ENCODE measurements at regions not wholly inside any gene's neighbourhood (a gene's known extent, or its start where the extent isn't known, plus 50 kb on each side); places are given as distances from the start of the nearest gene placed in this dataset.

DNA sequence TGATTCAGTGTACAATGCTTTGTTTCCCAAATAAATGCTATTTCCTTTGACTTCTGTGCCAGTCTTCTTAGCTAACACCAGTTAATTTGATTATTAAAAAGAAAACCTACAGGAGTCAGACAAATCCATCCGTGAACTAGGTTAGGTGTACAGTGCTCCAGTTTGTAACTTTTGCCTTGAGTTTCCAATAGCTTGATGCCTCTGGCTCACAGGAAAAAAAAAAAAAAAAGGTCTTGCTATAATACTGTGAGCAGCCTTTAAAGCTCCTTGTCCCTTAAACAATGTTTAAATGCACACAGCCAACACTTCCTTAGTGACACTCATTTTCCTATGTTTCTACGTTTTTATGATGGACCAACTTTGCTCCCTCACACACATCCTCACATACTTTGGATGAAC, 71.8 kb upstream of the TMX1 start (continued):
- TF ChIP-seq PHF8 (IDR thresholded peaks at IDR 0.05; ENCODE audit: borderline replicate concordance, low read depth): no peak
- TF ChIP-seq CBX8 (IDR thresholded peaks at IDR 0.05): no peak
- no peak for TF ChIP-seq EHF (CRISPR knock-in tag; IDR thresholded peaks at IDR 0.05)
- no peak for TF ChIP-seq NFE2L2 (conservative IDR thresholded peaks at IDR 0.05; ENCODE audit: low read length)
- TF ChIP-seq ZSCAN20 (CRISPR knock-in tag; IDR thresholded peaks at IDR 0.05): no peak

- Histone ChIP-seq H3K4me3 (no peak overlapping the region), H3K4me1 (no peaks in the 10 kb centered on the region), H3K4me2 (no peak overlapping the region), H3K27ac (no peak overlapping the region), H3K9me3 (no peaks in the 10 kb centered on the region)
- DNase-seq (ENCODE audit: low read depth in 1 of 2, low spot score in 1 of 2) (no peak), FAIRE-seq (no peak), ATAC-seq (no peak)
- WGBS (ENCODE audit: missing lambda C conversion rate): 0% methylated on average over 1 of the region's 1 CpG
- TF ChIP-seq ATOH8 (CRISPR knock-in tag; IDR thresholded peaks at IDR 0.05; ENCODE audit: low read depth) (no peak), HMGXB4 (CRISPR knock-in tag; IDR thresholded peaks at IDR 0.05; ENCODE audit: borderline replicate concordance) (no peak), NR3C1 (IDR thresholded peaks at IDR 0.05) (no peak), HDAC2 (IDR thresholded peaks at IDR 0.05) (no peak), HEYL (CRISPR knock-in tag; IDR thresholded peaks at IDR 0.05) (no peak), BHLHE40 (IDR thresholded peaks at IDR 0.05; ENCODE audit: low read depth, low read length) (no peak), ZFP36 (IDR thresholded peaks at IDR 0.05; ENCODE audit: borderline replicate concordance, partially characterized antibody) (no peak), POLR2A (IDR thresholded peaks at IDR 0.05; ENCODE audit: low read length) (no peak), JUN (IDR thresholded peaks at IDR 0.05) (no peak)
- POLR2A ChIA-PET: no interaction called here
- CTCF ChIA-PET: interaction anchor here (0.9 to 1.0 kb wide), 2 partner anchors 13 to 165 kb away, joined by 3 to 4 read pairs; no protein-coding TSS in a partner anchor
These were observed 66.2 kb upstream of the TMX1 start for GRCh38 chr14:51173863-51174262.

- CTCF ChIA-PET: no interaction called here
- no peak overlapping the region for H3K4me3 ChIP-seq
- ATAC-seq: no peak
- DNase-seq (ENCODE audit: low read depth in 1 of 2, low spot score in 1 of 2): no peak
- TF ChIP-seq RARB (CRISPR knock-in tag; IDR thresholded peaks at IDR 0.05) (no peak), HOXB13 (CRISPR knock-in tag; IDR thresholded peaks at IDR 0.05; ENCODE audit: low read depth) (no peak), KDM1A (IDR thresholded peaks at IDR 0.05; ENCODE audit: low read depth) (no peak), SMC3 (IDR thresholded peaks at IDR 0.05) (no peak), SREBF2 (IDR thresholded peaks at IDR 0.05) (no peak), NPAS2 (CRISPR knock-in tag; IDR thresholded peaks at IDR 0.05; ENCODE audit: borderline replicate concordance) (no peak), HEYL (CRISPR knock-in tag; IDR thresholded peaks at IDR 0.05) (no peak), CBX8 (IDR thresholded peaks at IDR 0.05) (no peak), HES2 (IDR thresholded peaks at IDR 0.05) (no peak), ZC3H11A (IDR thresholded peaks at IDR 0.05) (no peak), EP300 (IDR thresholded peaks at IDR 0.05) (no peak), EHF (CRISPR knock-in tag; IDR thresholded peaks at IDR 0.05) (no peak)
- H3K4me2 ChIP-seq: no peak overlapping the region
- no peak for FAIRE-seq
- no peak overlapping the region for H3K27ac ChIP-seq
- H3K9me3 ChIP-seq: no peaks in the 10 kb centered on the region
- POLR2A ChIA-PET: no interaction called here
- H3K4me1 ChIP-seq: 0 out of 3 replicates have a peak, but pooled peaks cover under 1% of the 10 kb centered on the region
- WGBS (ENCODE audit: missing lambda C conversion rate): 27% methylated on average over 4 of the region's 4 CpGs
These were observed 63.2 kb upstream of the TMX1 start for GRCh38 chr14:51176839-51177238.

- Histone ChIP-seq H3K4me3 (no peak overlapping the region), H3K9me3 (no peaks in the 10 kb centered on the region), H3K4me1 (peaks cover 4% of the 10 kb centered on the region; the same call in 1 of the 3 replicates), H3K4me2 (no peak overlapping the region), H3K27ac (no peak overlapping the region)
- DNase-seq (ENCODE audit: low read depth in 1 of 2, low spot score in 1 of 2) (no peak), FAIRE-seq (no peak), ATAC-seq (no peak)
- ChIA-PET CTCF (interaction anchor here (0.8 kb wide), 1 partner anchor 21 kb away, joined by 3 read pairs; no protein-coding TSS in a partner anchor), POLR2A (no interaction called here)
- WGBS (ENCODE audit: missing lambda C conversion rate): 64% methylated on average over 9 of the region's 9 CpGs
- TF ChIP-seq CHD4 (IDR thresholded peaks at IDR 0.05; ENCODE audit: borderline replicate concordance) (no peak), RCOR1 (IDR thresholded peaks at IDR 0.05; ENCODE audit: low read depth, low read length) (no peak), GATA3 (IDR thresholded peaks at IDR 0.05; ENCODE audit: borderline replicate concordance) (no peak), ATOH8 (CRISPR knock-in tag; IDR thresholded peaks at IDR 0.05; ENCODE audit: low read depth) (no peak), HES2 (IDR thresholded peaks at IDR 0.05) (no peak), RAD21 (conservative IDR thresholded peaks at IDR 0.05 in 1 of 2, IDR thresholded peaks at IDR 0.05 in 1 of 2) (no peak), ZSCAN20 (CRISPR knock-in tag; IDR thresholded peaks at IDR 0.05) (no peak), MAFK (IDR thresholded peaks at IDR 0.05; ENCODE audit: partially characterized antibody) (no peak), FOSL2 (IDR thresholded peaks at IDR 0.05) (no peak), FOSL2 (CRISPR knock-in tag; IDR thresholded peaks at IDR 0.05) (no peak)
- TF ChIP-seq, protein P1, sequence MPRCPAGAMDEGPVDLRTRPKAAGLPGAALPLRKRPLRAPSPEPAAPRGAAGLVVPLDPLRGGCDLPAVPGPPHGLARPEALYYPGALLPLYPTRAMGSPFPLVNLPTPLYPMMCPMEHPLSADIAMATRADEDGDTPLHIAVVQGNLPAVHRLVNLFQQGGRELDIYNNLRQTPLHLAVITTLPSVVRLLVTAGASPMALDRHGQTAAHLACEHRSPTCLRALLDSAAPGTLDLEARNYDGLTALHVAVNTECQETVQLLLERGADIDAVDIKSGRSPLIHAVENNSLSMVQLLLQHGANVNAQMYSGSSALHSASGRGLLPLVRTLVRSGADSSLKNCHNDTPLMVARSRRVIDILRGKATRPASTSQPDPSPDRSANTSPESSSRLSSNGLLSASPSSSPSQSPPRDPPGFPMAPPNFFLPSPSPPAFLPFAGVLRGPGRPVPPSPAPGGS (IDR thresholded peaks at IDR 0.05): no peak
These were observed 59.5 kb upstream of the TMX1 start for GRCh38 chr14:51180577-51180976.

All from A549 (cell line).